ENCODE measurements at regions not wholly inside any gene's neighbourhood (a gene's known extent, or its start where the extent isn't known, plus 50 kb on each side); places are given as distances from the start of the nearest gene placed in this dataset.

- no peak for DNase-seq
Observed at GRCh38 chr14:96617635-96618034, 115.5 kb downstream of the PAPOLA start.

- no peak for DNase-seq
Observed at GRCh38 chr14:96622926-96623325, 120.7 kb downstream of the PAPOLA start.

- DNase-seq, result no peak
Observed at GRCh38 chr14:96623676-96624484, 121.7 kb downstream of the PAPOLA start.

- no peak for DNase-seq
Observed at GRCh38 chr14:96624661-96625425, 122.7 kb downstream of the PAPOLA start.

GRCh38 chr14:96625426-96625985 lies 123.3 kb downstream of the PAPOLA start:
- no peak for DNase-seq

GRCh38 chr14:96626121-96626768 lies 124.1 kb downstream of the PAPOLA start:
- DNase-seq, result no peak

GRCh38 chr14:96626916-96627315 lies 124.7 kb downstream of the PAPOLA start:
- no peak for DNase-seq

- no peak for DNase-seq
Observed at GRCh38 chr14:96627386-96627785, 125.2 kb downstream of the PAPOLA start.

- DNase-seq, result no peak
Observed at GRCh38 chr14:96627811-96628775, 125.9 kb downstream of the PAPOLA start.

GRCh38 chr14:96629082-96629481 lies 126.9 kb downstream of the PAPOLA start:
- DNase-seq, result no peak

GRCh38 chr14:96629558-96630222 lies 127.5 kb downstream of the PAPOLA start:
- no peak for DNase-seq

GRCh38 chr14:96630281-96630680 lies 128.1 kb downstream of the PAPOLA start:
- DNase-seq, result no peak

GRCh38 chr14:96631030-96631429 lies 128.8 kb downstream of the PAPOLA start:
- no peak for DNase-seq

- no peak for DNase-seq
Observed at GRCh38 chr14:96631621-96632362, 129.6 kb downstream of the PAPOLA start.

- DNase-seq, result no peak
Observed at GRCh38 chr14:96632363-96632758, 130.2 kb downstream of the PAPOLA start.

GRCh38 chr14:96633096-96633495 lies 130.9 kb downstream of the PAPOLA start:
- DNase-seq, result no peak

- DNase-seq, result no peak
Observed at GRCh38 chr14:96634481-96634880, 132.3 kb downstream of the PAPOLA start.

GRCh38 chr14:96634896-96635295 lies 132.7 kb downstream of the PAPOLA start:
- DNase-seq, result no peak

- DNase-seq, result no peak
Observed at GRCh38 chr14:96635850-96636249, 133.7 kb downstream of the PAPOLA start.

- no peak for DNase-seq
Observed at GRCh38 chr14:96637521-96637920, 135.3 kb downstream of the PAPOLA start.

Measured in fibroblast of skin of scalp (primary cell).